ENCODE measurements at regions not wholly inside any gene's neighbourhood (a gene's known extent, or its start where the extent isn't known, plus 50 kb on each side); places are given as distances from the start of the nearest gene placed in this dataset.

DNA sequence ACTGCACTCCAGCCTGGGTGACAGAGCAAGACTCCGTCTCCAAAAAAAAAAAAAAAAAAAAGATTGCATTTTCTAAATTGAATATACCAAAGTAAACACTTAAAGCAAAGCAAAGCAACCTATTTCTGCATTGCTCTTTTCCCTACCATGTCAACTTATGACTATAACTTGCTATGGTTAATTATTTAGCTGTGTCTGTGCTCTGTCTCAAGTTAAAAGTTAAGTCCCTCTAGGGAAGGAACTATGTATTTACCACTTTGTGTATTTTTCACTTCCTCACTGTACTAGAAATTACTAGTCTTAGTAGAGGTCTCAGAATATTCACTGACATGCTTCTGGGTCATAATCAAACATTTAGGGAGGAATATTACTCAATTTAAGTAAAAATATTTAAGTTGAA, 711.7 kb upstream of the SOX9 start (continued):
- TF ChIP-seq RARB (CRISPR knock-in tag; IDR thresholded peaks at IDR 0.05) (no peak), MAFK (IDR thresholded peaks at IDR 0.05; ENCODE audit: partially characterized antibody) (no peak), HOXB13 (CRISPR knock-in tag; IDR thresholded peaks at IDR 0.05; ENCODE audit: low read depth) (no peak), PHF8 (IDR thresholded peaks at IDR 0.05; ENCODE audit: borderline replicate concordance, low read depth) (no peak), HDAC2 (IDR thresholded peaks at IDR 0.05) (no peak), NPAS2 (CRISPR knock-in tag; IDR thresholded peaks at IDR 0.05; ENCODE audit: borderline replicate concordance) (no peak)
- TF ChIP-seq, protein P1, sequence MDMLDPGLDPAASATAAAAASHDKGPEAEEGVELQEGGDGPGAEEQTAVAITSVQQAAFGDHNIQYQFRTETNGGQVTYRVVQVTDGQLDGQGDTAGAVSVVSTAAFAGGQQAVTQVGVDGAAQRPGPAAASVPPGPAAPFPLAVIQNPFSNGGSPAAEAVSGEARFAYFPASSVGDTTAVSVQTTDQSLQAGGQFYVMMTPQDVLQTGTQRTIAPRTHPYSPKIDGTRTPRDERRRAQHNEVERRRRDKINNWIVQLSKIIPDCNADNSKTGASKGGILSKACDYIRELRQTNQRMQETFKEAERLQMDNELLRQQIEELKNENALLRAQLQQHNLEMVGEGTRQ (IDR thresholded peaks at IDR 0.05) = no peak
- TF ChIP-seq, protein P2, sequence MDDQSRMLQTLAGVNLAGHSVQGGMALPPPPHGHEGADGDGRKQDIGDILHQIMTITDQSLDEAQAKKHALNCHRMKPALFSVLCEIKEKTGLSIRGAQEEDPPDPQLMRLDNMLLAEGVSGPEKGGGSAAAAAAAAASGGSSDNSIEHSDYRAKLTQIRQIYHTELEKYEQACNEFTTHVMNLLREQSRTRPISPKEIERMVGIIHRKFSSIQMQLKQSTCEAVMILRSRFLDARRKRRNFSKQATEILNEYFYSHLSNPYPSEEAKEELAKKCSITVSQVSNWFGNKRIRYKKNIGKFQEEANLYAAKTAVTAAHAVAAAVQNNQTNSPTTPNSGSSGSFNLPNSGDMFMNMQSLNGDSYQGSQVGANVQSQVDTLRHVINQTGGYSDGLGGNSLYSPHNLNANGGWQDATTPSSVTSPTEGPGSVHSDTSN (IDR thresholded peaks at IDR 0.05) = no peak
- TF ChIP-seq, protein P3, sequence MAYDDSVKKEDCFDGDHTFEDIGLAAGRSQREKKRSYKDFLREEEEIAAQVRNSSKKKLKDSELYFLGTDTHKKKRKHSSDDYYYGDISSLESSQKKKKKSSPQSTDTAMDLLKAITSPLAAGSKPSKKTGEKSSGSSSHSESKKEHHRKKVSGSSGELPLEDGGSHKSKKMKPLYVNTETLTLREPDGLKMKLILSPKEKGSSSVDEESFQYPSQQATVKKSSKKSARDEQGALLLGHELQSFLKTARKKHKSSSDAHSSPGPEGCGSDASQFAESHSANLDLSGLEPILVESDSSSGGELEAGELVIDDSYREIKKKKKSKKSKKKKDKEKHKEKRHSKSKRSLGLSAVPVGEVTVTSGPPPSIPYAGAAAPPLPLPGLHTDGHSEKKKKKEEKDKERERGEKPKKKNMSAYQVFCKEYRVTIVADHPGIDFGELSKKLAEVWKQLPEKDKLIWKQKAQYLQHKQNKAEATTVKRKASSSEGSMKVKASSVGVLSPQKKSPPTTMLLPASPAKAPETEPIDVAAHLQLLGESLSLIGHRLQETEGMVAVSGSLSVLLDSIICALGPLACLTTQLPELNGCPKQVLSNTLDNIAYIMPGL (CRISPR knock-in tag; IDR thresholded peaks at IDR 0.05; ENCODE audit: borderline replicate concordance) = no peak

DNA sequence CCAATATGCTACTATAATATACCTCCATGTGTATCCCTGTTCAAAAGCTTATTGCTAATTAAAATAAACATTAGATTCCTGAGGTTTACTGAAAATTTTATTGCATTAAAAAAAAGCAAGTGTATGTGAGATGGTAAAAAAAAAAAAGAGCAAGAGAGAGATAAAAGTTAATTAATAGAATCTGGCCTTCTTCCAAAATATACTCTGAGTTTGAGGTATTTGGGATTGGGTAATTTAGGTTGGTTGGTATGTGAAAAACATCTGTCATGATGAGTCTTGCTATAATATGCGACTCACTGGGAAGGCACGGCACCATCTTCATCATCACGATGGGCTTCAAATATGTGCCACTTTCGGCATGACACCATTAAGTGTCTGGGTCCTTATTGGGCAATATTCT, 711.1 kb upstream of the SOX9 start:
- Histone ChIP-seq H3K9me3 (no peaks in the 10 kb centered on the region), H3K4me2 (peak overlapping the region; percentile 53), H3K4me3 (no peak overlapping the region), H3K27ac (peak overlapping the region; percentile 48 to 63; a peak in 5 of 6 replicates), H3K4me1 (peaks cover 41% of the 10 kb centered on the region)
- TF ChIP-seq HEYL (CRISPR knock-in tag; IDR thresholded peaks at IDR 0.05) (no peak), GATA3 (IDR thresholded peaks at IDR 0.05; ENCODE audit: borderline replicate concordance) (peak; percentile 26; the same call in 1 of the 2 replicates), JUNB (IDR thresholded peaks at IDR 0.05) (peak; percentile 60; the same call in 1 of the 2 replicates), POLR2A (IDR thresholded peaks at IDR 0.05; ENCODE audit: low read length) (no peak), BHLHE40 (IDR thresholded peaks at IDR 0.05; ENCODE audit: low read depth, low read length) (no peak), ZFP36 (IDR thresholded peaks at IDR 0.05; ENCODE audit: borderline replicate concordance, partially characterized antibody) (no peak), CEBPB (IDR thresholded peaks at IDR 0.05) (peak; percentile 49 to 72; a peak in 2 of 4 replicates), EP300 (IDR thresholded peaks at IDR 0.05) (peak in 1 of 2 experiments; percentile 34; a peak in 1 of 5 replicates), EHMT2 (IDR thresholded peaks at IDR 0.05; ENCODE audit: low read depth) (no peak), NFE2L2 (conservative IDR thresholded peaks at IDR 0.05; ENCODE audit: low read length) (peak; percentile 44; the same call in 1 of the 2 replicates), FOSL2 (IDR thresholded peaks at IDR 0.05) (no peak), FOSL2 (CRISPR knock-in tag; IDR thresholded peaks at IDR 0.05) (peak; percentile 54; the same call in 1 of the 2 replicates), MYC (IDR thresholded peaks at IDR 0.05; ENCODE audit: borderline replicate concordance, low read length) (no peak), JUN (IDR thresholded peaks at IDR 0.05) (no peak)
- TF ChIP-seq, protein P4, sequence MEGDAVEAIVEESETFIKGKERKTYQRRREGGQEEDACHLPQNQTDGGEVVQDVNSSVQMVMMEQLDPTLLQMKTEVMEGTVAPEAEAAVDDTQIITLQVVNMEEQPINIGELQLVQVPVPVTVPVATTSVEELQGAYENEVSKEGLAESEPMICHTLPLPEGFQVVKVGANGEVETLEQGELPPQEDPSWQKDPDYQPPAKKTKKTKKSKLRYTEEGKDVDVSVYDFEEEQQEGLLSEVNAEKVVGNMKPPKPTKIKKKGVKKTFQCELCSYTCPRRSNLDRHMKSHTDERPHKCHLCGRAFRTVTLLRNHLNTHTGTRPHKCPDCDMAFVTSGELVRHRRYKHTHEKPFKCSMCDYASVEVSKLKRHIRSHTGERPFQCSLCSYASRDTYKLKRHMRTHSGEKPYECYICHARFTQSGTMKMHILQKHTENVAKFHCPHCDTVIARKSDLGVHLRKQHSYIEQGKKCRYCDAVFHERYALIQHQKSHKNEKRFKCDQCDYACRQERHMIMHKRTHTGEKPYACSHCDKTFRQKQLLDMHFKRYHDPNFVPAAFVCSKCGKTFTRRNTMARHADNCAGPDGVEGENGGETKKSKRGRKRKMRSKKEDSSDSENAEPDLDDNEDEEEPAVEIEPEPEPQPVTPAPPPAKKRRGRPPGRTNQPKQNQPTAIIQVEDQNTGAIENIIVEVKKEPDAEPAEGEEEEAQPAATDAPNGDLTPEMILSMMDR (IDR thresholded peaks at IDR 0.05) = no peak
- ChIA-PET POLR2A (interaction anchor here (0.6 kb wide), 1 partner anchor 621 kb away, joined by 4 read pairs; no protein-coding TSS in a partner anchor), CTCF (no interaction called here)
- FAIRE-seq (no peak), DNase-seq (ENCODE audit: low read depth in 1 of 2, low spot score in 1 of 2) (peak in 1 of 2 experiments; percentile 41), ATAC-seq (no peak)
- 19% methylated on average over 4 of the region's 4 CpGs for WGBS (ENCODE audit: missing lambda C conversion rate)
